ENCODE measurements at regions not wholly inside any gene's neighbourhood (a gene's known extent, or its start where the extent isn't known, plus 50 kb on each side); places are given as distances from the start of the nearest gene placed in this dataset.

DNA sequence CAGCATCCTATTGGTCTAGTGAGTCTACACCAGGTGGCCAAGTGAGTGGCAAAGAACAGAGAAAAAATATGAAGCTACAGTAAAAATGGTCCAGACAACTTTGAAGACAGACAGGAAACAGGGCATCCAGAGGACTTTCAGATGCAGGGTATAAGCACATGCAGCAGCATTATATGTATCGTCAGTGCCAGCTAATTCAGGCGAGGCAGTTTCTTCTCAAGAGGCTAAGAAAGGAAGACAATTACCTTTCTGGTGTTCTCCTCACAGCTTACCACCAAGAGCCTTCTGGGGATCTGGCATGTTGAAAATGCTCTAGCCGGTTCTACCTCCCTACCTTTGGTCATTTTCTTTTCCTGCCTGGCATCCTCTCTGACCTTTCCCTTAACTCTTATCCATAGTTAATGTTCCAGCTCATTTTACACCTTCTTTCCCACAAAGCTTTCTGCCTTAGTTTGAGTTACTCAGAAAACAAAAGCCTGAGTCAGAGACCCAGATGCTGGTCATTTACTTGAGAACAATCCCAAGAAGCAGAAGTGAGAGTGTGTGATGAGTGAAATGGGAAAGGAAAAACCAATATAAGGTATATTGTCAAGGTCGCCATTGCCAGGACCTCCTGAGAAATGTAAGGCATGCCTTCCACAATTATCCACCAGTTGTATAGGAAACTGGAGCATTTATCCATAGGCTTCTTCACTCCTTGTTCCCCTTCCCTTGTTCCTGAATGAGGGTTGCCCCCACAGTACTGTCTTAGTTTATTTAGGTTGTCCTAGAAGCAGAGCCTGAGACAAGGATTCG lies 444.1 kb downstream of the PLPP3 start:
- TF ChIP-seq EZH2 (IDR thresholded peaks at IDR 0.05; ENCODE audit: insufficient read depth, poor library complexity, severe bottlenecking) (no peak), EZH2phosphoT487 (IDR thresholded peaks at IDR 0.05; ENCODE audit: insufficient read depth, low read depth) (no peak)
